ENCODE measurements at regions not wholly inside any gene's neighbourhood (a gene's known extent, or its start where the extent isn't known, plus 50 kb on each side); places are given as distances from the start of the nearest gene placed in this dataset.
A peak's percentile ranks its signal among the peaks of the same experiment; 100 is the strongest.
"Not testable (repeated sequence)": the region's sequence is repeated elsewhere in the genome, so short reads cannot be mapped to it uniquely, and the experiment has no call there.

GRCh38 chr9:75197561-75197960 lies 109.2 kb downstream of the OSTF1 start:
- DNase-seq (ENCODE audit: low spot score): no peak

DNA sequence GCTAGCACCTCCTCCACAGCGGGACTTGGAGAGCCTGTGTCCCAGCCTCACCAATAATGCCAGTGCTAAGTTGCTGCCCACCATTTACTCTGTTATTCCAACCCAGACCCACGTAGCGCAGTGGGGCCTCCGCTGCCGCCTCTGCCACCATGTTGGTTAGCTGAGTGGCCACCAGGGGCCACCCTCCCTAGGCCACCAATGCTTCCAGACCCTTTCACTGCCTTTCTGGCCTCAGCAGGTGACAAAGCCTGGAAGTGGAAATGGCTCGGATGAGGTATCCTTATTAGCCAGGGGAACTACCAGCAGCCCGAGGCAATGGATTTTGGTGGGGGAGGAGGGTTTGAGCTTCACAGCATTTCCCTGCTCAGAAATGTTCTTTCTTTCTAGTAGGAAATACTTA lies 110.1 kb downstream of the OSTF1 start:
- no peak for DNase-seq (ENCODE audit: low spot score)

DNA sequence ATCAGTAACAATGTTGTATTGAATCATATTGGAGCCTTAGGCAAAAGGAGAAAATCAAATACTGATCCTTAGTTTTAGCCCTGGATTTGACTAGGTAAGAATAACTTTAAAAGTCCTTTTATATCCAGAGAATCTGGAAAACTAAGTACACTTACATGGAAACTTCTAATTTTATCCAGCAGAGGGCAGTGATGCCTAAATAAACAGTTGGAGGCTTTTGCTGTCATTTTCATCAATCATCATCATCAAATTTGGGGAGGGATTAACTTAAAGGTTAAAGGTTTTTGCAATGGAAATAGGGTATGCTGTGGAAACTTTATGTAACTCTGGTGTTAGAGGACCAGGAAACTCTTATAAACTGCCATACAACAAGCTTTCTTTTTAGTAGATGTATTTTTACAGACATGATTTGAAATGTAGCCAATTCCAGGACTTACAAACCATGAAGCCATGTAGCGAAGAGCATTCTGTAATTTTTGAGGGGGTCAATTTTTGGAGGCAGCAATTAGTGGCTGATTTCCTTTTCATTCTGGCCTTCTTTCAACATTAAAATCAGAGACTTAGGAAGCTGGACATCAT lies 112.7 kb downstream of the OSTF1 start:
- no peak for DNase-seq (ENCODE audit: low spot score)

- no peak for DNase-seq (ENCODE audit: low spot score)
Observed at GRCh38 chr9:75201480-75202209, 113.3 kb downstream of the OSTF1 start.

GRCh38 chr9:75207997-75208396 lies 119.7 kb downstream of the OSTF1 start:
- not testable (repeated sequence) for DNase-seq (ENCODE audit: low spot score)

DNA sequence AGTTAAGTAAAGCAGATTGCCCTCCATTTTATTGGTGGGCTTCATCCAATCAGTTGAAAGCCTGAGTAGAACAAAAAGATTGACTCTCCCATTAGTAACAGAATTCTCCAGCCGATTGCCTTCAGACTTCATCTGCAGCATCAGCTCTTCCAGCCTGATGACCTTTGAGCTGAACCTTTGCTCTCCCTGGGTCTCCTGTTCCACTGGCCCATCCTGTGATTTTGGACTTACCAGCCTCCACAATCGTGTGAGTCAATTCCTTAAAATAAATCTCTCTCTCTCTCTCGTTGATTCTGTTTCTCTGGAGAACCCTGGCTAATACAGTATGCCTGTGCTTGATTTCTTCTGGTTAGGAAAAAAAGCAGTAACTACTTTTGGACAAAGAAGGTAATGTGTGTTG lies 121.9 kb downstream of the OSTF1 start:
- DNase-seq (ENCODE audit: low spot score): no peak

DNA sequence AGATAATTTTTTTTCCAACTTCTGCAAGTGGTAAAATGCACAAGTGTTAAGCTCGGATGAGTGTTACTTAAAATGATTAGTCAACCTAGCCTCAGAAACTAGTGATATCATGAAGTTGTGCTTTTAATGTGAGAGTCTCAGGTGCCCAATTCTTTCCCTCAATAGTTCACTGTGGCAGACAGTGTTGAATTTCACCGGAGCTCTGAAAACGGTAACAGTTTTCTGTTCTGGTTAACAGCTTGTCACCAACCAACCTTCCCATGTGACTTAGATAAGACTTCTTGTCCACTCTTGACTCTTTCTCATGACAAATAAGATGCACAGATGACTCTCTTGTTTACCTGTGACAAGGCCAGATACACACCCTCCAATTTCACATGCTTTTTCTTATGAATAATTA lies 125.5 kb downstream of the OSTF1 start:
- DNase-seq (ENCODE audit: low spot score): no peak

DNA sequence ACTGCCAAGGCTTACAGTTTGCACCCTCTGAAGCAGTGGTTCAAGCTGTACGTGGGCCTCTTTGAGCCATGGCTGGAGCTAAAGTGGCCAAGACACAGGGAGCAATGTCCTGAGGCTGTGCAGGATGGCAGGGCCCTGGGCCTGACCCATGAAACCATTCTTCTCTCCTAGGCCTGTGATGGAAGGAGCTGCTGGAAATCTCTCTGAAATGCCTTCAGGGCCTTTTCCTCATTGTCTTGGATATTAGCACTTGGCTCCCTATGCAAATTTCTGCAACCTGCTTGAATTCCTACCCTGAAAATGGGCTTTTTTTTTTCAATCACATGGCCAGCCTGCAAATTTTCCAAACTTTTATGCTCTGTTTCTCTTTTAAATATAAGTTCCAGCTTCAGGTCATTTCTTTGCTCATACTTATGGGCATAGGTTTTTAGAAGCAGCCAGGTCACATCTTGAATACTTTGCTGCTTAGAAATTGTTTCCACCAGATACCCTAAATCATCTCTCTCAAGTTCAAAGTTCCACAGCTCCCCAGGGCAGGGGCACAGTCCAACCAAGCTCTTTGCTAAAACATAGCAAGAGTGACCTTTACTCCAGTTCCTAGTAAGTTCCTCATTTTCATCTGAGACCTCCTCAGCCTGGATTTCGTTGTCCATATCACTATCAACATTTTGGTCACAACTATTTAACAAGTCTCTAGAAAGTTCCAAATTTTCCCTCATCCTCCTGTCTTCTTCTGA lies 138.3 kb downstream of the OSTF1 start:
- DNase-seq (ENCODE audit: low spot score): no peak

GRCh38 chr9:75228893-75229292 lies 140.6 kb downstream of the OSTF1 start:
- no peak for DNase-seq (ENCODE audit: low spot score)

GRCh38 chr9:75229605-75230332 lies 141.5 kb downstream of the OSTF1 start:
- DNase-seq (ENCODE audit: low spot score): no peak

DNA sequence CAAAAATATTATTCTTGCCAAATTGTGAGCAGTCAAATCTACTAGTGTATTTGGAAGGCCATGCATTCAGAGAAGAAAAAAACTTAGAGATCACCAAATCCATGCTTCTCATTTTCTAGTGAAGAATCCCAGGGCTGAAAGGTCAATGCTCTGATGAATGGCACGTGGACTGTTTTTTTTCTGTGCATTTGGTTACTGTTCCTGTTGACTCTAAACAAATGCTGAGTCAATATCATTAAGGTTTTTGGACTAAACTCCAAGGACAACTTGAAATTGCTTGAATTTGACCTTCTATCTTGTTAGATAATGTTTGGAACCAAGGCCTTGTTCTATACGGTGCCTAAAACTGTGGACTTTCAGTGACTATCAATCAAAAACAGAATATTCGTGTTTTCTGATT lies 142.2 kb downstream of the OSTF1 start:
- DNase-seq (ENCODE audit: low spot score): no peak

- DNase-seq (ENCODE audit: low spot score): no peak
Observed at GRCh38 chr9:75231167-75231566, 142.9 kb downstream of the OSTF1 start.

GRCh38 chr9:75233011-75233410 lies 144.7 kb downstream of the OSTF1 start:
- no peak for DNase-seq (ENCODE audit: low spot score)

DNA sequence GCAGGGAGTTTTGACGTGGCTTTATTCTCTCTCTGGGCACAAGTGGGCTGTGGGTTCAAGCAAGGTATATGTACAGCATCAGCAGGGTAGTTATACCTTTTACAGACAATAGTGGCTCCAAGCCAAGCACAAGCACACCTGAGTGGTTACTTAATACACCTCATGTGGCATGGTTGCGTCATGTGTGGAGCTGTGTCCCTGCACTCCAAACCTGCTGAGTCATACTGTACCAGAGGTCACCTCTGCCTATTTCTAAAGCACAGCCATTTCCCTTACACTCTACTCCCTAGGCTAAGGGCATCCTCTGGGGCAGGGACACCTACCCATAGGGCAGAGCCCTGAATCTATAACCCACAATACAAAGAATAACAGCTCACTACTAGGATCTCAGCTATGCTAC lies 147.3 kb downstream of the OSTF1 start:
- no peak for DNase-seq (ENCODE audit: low spot score)

DNA sequence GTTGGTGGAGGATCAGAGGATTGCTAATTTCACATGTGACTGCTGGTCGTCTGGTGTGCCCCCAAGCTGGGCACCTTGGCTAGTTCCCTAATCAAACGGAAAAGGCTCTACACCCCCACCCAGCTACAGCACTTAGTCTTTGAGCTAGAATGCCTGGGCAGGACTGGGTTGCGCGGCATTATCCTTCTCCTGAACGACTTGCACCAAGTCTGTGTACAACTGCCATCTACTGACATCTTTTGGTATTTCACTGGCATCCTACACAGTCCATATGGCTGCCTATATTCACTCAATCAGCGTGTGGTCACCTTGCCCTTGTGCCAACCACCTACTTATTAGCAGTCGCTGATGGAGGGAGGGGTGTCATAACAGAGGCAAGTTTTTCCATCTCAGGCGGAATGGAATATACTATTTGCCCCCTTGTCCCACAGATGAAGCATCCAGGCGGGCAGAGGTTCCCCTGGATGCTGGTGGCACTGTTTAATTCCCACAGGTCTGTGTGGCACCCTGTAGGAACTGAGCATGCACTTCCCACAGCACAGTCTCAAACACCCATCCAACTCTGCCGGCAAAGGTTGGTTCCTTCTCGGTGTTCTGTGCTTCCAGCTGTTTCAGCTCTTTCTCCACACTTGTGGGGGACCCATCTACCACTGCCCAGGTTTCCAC lies 150.1 kb downstream of the OSTF1 start:
- peak; percentile 53 for DNase-seq (ENCODE audit: low spot score)

DNA sequence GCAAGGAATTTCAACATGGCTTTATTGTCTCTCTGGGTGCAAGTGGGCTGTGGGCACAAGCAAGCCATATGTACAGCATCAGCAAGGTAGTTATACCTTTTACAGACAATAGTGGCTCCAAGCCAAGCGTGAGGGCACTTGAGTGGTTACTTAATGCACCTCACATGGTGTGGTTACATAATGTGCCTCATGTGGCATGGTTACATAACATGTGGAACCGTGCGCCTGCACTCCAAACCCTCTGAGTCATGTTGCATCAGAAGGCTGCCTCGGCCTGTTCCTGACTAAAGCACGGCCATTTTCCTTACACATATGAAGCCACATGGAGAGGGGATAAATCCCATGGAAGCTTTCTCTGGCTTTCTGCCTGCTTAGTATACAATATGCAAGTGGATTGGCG lies 150.9 kb downstream of the OSTF1 start:
- DNase-seq (ENCODE audit: low spot score): no peak

DNA sequence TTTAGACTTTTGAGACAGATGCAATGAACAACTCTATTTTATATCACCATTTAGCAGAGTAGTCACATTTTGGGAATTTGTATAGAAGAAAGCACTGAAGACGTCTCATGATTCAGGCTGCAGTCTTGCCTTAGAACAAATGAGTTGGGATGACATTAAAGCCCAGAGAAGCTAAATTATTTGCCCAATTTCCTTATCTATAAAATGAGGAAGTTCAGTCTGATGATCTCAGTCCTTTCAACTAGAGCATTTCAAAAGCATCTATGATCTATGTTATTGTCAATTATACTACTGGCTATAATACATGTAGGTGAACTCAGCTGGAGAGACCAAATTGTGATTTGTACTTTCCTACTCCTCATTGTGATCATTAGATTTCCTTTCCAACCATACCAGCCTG lies 154.1 kb downstream of the OSTF1 start:
- DNase-seq (ENCODE audit: low spot score): no peak

GRCh38 chr9:75246949-75247348 lies 158.6 kb downstream of the OSTF1 start:
- no peak for DNase-seq (ENCODE audit: low spot score)

GRCh38 chr9:75265525-75265972 lies 177.2 kb downstream of the OSTF1 start:
- peak; percentile 51 for DNase-seq (ENCODE audit: low spot score)

GRCh38 chr9:75269197-75269596 lies 180.9 kb downstream of the OSTF1 start:
- no peak for DNase-seq (ENCODE audit: low spot score)

DNA sequence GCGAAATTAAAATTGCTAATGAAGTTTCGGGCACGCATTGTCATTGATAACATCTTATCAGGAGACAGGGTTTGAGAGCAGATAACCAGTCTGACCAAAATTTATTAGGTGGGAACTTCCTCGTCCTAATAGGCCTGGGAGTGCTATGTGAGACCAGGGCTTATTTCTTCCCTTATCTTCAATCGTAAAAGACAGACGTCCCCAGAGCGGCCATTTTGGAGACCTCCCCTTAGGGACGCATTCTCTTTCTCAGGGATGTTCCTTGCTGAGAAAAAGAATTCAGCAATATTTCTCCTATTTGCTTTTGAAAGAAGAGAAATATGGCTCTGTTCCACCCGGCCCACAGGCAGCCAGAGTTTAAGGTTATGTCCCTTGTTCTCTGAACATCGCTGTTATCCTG lies 184.7 kb downstream of the OSTF1 start:
- DNase-seq (ENCODE audit: low spot score): not testable (repeated sequence)

DNA sequence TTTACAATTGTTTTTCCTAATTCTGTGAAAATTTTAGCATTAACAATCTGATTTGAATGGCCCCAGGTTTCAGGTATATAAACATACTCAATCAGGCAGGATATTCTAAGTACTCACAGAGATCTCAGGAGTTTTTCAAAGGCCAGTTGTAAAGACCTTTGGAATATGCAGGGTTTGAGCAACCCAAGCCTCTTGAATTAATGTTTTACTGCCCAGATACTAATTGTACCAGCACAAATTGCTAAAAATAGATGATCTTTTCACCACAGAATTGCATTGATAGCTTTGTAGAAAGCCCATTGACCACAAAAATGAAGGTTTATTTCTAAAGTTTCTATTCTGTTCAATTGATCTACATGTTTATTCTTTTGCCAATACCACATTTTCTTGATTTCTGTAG lies 186.5 kb downstream of the OSTF1 start:
- no peak for DNase-seq (ENCODE audit: low spot score)
